Neuronal stem cell (in vitro differentiated cells): ENCODE measurements at regions not wholly inside any gene's neighbourhood (a gene's known extent, or its start where the extent isn't known, plus 50 kb on each side); places are given as distances from the start of the nearest gene placed in this dataset.

Experiments used
- DNase-seq: peaks from one replicate; pipeline ENCODE4 v3.0.0-alpha.2; 2013; ENCODE audit warnings: low spot score
- H2AFZ ChIP-seq: one replicate; pipeline ENCODE4 v1.6.1; 2013; ENCODE audit warnings: mild to moderate bottlenecking, low read length, inconsistent platforms
- H2AK5ac ChIP-seq: 2 replicates; pipeline ENCODE4 v1.6.1; 2013; ENCODE audit warnings: low read depth, mild to moderate bottlenecking, inconsistent platforms, low read length, moderate library complexity, mixed read lengths
- H2BK120ac ChIP-seq: 2 replicates; pipeline ENCODE4 v1.6.1; 2013; ENCODE audit warnings: low read depth, mild to moderate bottlenecking, inconsistent platforms, low read length, moderate library complexity, mixed read lengths
- H2BK12ac ChIP-seq: one replicate; pipeline ENCODE4 v1.6.1; 2013; ENCODE audit warnings: low read length, inconsistent platforms
- H2BK15ac ChIP-seq: 2 replicates; pipeline ENCODE4 v1.6.1; 2013; ENCODE audit warnings: mild to moderate bottlenecking, low read length, inconsistent platforms, mixed read lengths
- H2BK5ac ChIP-seq: one replicate; pipeline ENCODE4 v1.6.1; 2013; ENCODE audit warnings: inconsistent platforms, mild to moderate bottlenecking, low read length, moderate library complexity
- H3K14ac ChIP-seq: one replicate; pipeline ENCODE4 v1.6.1; 2013; ENCODE audit warnings: low read length, inconsistent platforms
- H3K18ac ChIP-seq: 2 replicates; pipeline ENCODE4 v1.6.1; 2013; ENCODE audit warnings: low read length, inconsistent platforms
- H3K23ac ChIP-seq: 2 replicates; pipeline ENCODE4 v1.6.1; 2013; ENCODE audit warnings: low read depth, mild to moderate bottlenecking, mixed read lengths, low read length, inconsistent platforms; ENCODE audit not compliant: poor library complexity
- H3K27ac ChIP-seq: replicated peaks from 3 replicates; pipeline ENCODE4 v1.5.1; 2013; ENCODE audit warnings: low read length, inconsistent platforms
- H3K27me3 ChIP-seq, 3 experiments: 2 replicates each; pipeline ENCODE4 v1.6.1; 2013; ENCODE audit warnings: low read length in 3 of 3, mild to moderate bottlenecking in 2 of 3, inconsistent platforms in 1 of 3, low read depth in 1 of 3, mixed read lengths in 1 of 3, moderate library complexity in 1 of 3; ENCODE audit not compliant: control insufficient read depth in 3 of 3, insufficient read depth in 3 of 3
- H3K36me3 ChIP-seq, 2 donors: replicated peaks in 1 of 2; 2 replicates each; pipeline ENCODE4 v1.6.1; 2013; ENCODE audit warnings: low read length in 2 of 2; ENCODE audit not compliant: control insufficient read depth in 2 of 2, insufficient read depth in 2 of 2
- H3K4ac ChIP-seq: 2 replicates; pipeline ENCODE4 v1.6.1; 2013; ENCODE audit warnings: inconsistent platforms, mild to moderate bottlenecking, low read length, moderate library complexity
- H3K4me1 ChIP-seq, 2 donors: 1 replicate in 1 of 2; 2 replicates in 1 of 2; pipeline ENCODE4 v1.6.1; 2013; ENCODE audit warnings: low read length in 2 of 2, low read depth in 1 of 2; ENCODE audit not compliant: control insufficient read depth in 2 of 2, insufficient read depth in 1 of 2
- H3K4me2 ChIP-seq: one replicate; pipeline ENCODE4 v1.6.1; 2013; ENCODE audit warnings: mild to moderate bottlenecking, low read length, inconsistent platforms; ENCODE audit not compliant: insufficient read depth, poor library complexity, severe bottlenecking
- H3K4me3 ChIP-seq, 2 donors: 2 replicates each; pipeline ENCODE4 v1.5.1; 2013; ENCODE audit warnings: low read length in 2 of 2, mild to moderate bottlenecking in 2 of 2, inconsistent platforms in 1 of 2, moderate library complexity in 1 of 2
- H3K79me1 ChIP-seq: one replicate; pipeline ENCODE4 v1.6.1; 2013; ENCODE audit warnings: low read depth, mild to moderate bottlenecking, inconsistent platforms, low read length, moderate library complexity
- H3K9ac ChIP-seq: one replicate; pipeline ENCODE4 v1.6.1; 2013; ENCODE audit warnings: mild to moderate bottlenecking, low read depth, low read length, inconsistent platforms; ENCODE audit not compliant: poor library complexity
- H3K9me3 ChIP-seq, 2 donors: replicated peaks in 1 of 2; 2 replicates each; pipeline versions ENCODE3 to v1.6.1; 2013; ENCODE audit warnings: low read length in 2 of 2, mild to moderate bottlenecking in 2 of 2, inconsistent platforms in 1 of 2, low read depth in 1 of 2, mixed read lengths in 1 of 2, moderate library complexity in 1 of 2; ENCODE audit not compliant: control insufficient read depth in 2 of 2, insufficient read depth in 1 of 2
- H4K8ac ChIP-seq: one replicate; pipeline ENCODE4 v1.6.1; 2013; ENCODE audit warnings: low read depth, mild to moderate bottlenecking, inconsistent platforms, low read length, moderate library complexity
- H4K91ac ChIP-seq: one replicate; pipeline ENCODE4 v1.6.1; 2013; ENCODE audit warnings: low read length, low read depth, mild to moderate bottlenecking, inconsistent platforms; ENCODE audit not compliant: poor library complexity
- WGBS, 2 donors: extraction: QIAGEN DNeasy Blood & Tissue Kit; methylation state at CpG; one replicate each; pipeline ENCODE4 v1.1.7; 2013; ENCODE audit warnings: missing lambda C conversion rate in 2 of 2, mixed read lengths in 1 of 2; ENCODE audit not compliant: insufficient read length in 2 of 2, insufficient replicate concordance in 1 of 2; ENCODE audit errors: extremely low coverage in 2 of 2; 5-methylcytosine and 5-hydroxymethylcytosine counted together

- H3K4me1 ChIP-seq = no peaks in the 10 kb centered on the region
- no peak overlapping the region for H3K9ac ChIP-seq
- H2AK5ac ChIP-seq = no peak overlapping the region
- H3K4me2 ChIP-seq = no peak overlapping the region
- no peak overlapping the region for H3K14ac ChIP-seq
- no peak overlapping the region for H2BK5ac ChIP-seq
- H3K36me3 ChIP-seq = no peaks in the 10 kb centered on the region
- H2AFZ ChIP-seq = no peak overlapping the region
- no peak overlapping the region for H3K23ac ChIP-seq
- H3K18ac ChIP-seq = no peak overlapping the region
- no peak overlapping the region for H3K27ac ChIP-seq
- H3K4ac ChIP-seq = no peak overlapping the region
- H4K91ac ChIP-seq = no peak overlapping the region
- H4K8ac ChIP-seq = no peak overlapping the region
- DNase-seq = no peak
- H3K79me1 ChIP-seq = no peaks in the 10 kb centered on the region
- no peak overlapping the region for H2BK12ac ChIP-seq
- no CpG with 5 or more reads among the region's 2 CpGs for WGBS, 2 donors
- H3K4me3 ChIP-seq = no peak overlapping the region
- H3K27me3 ChIP-seq = no peaks in the 10 kb centered on the region
- no peak overlapping the region for H2BK15ac ChIP-seq
- no peak overlapping the region for H2BK120ac ChIP-seq
- no peaks in the 10 kb centered on the region for H3K9me3 ChIP-seq
Observed at GRCh38 chr11:38460429-38460828, 1862.4 kb upstream of the RAG2 start.

DNA sequence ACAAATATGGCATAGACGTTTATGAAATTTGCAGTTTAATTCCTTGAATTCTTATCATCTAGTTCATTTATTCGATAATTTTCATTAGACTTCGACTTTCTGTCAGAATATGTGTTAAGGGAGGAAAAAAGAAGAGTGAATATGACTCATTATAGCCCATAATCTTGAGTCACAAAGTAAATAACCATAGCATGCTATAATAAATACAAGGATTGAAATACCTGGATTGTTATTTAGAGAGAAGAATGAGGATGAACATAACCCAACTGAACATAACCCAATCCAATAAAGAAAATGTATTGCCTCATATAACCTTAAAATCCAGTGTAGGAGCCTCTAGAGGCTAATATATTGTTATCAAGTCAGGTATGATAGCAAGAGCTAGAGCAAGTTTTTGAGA lies 1858.3 kb upstream of the RAG2 start:
- Histone ChIP-seq H3K4me1 (no peaks in the 10 kb centered on the region), H4K8ac (no peak overlapping the region), H3K14ac (no peak overlapping the region), H2BK120ac (no peak overlapping the region), H2BK15ac (no peak overlapping the region), H3K27ac (no peak overlapping the region), H3K4ac (no peak overlapping the region), H3K9me3 (no peaks in the 10 kb centered on the region), H3K18ac (no peak overlapping the region), H3K9ac (no peak overlapping the region), H3K4me3 (no peak overlapping the region), H2BK12ac (no peak overlapping the region), H3K27me3 (no peaks in the 10 kb centered on the region), H3K79me1 (no peaks in the 10 kb centered on the region), H2AK5ac (no peak overlapping the region), H3K36me3 (no peaks in the 10 kb centered on the region), H3K4me2 (no peak overlapping the region), H2BK5ac (no peak overlapping the region), H4K91ac (no peak overlapping the region), H2AFZ (no peak overlapping the region), H3K23ac (no peak overlapping the region)
- no CpG with 5 or more reads among the region's 3 CpGs for WGBS, 2 donors
- DNase-seq = no peak

DNA sequence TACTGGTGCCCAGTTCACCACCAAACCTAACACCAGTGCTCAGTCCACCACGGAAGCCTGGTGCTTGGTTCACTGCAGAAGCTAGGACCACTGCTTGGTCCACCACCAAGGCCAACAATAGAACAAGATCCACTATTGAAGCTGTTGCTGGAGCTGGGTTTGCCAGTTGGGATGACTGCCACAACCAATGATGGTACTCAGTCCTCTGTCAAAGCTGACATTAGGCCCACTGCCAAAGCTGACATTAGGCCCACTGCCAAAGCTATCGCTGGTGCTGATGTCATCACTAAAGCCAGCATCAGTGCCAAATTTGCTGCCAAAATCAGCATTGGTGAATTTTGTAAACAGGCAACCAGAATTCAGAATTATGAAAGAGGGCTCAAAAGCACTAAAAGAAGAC lies 1850.2 kb upstream of the RAG2 start:
- no peak overlapping the region for H3K18ac ChIP-seq
- H2BK15ac ChIP-seq = no peak overlapping the region
- no peak overlapping the region for H3K4me2 ChIP-seq
- no peak overlapping the region for H3K23ac ChIP-seq
- H3K14ac ChIP-seq = no peak overlapping the region
- H3K36me3 ChIP-seq = no peaks in the 10 kb centered on the region
- H3K79me1 ChIP-seq = no peaks in the 10 kb centered on the region
- DNase-seq = no peak
- no peak overlapping the region for H3K27ac ChIP-seq
- H2AFZ ChIP-seq = no peak overlapping the region
- H3K4ac ChIP-seq = no peak overlapping the region
- H2BK12ac ChIP-seq = no peak overlapping the region
- no peak overlapping the region for H2BK120ac ChIP-seq
- H3K9ac ChIP-seq = no peak overlapping the region
- no peak overlapping the region for H2AK5ac ChIP-seq
- WGBS, 2 donors = no CpG with 5 or more reads among the region's 2 CpGs
- H2BK5ac ChIP-seq = no peak overlapping the region
- H3K4me1 ChIP-seq = no peaks in the 10 kb centered on the region
- H4K8ac ChIP-seq = no peak overlapping the region
- no peaks in the 10 kb centered on the region for H3K9me3 ChIP-seq
- no peak overlapping the region for H4K91ac ChIP-seq
- no peak overlapping the region for H3K4me3 ChIP-seq
- no peaks in the 10 kb centered on the region for H3K27me3 ChIP-seq

DNA sequence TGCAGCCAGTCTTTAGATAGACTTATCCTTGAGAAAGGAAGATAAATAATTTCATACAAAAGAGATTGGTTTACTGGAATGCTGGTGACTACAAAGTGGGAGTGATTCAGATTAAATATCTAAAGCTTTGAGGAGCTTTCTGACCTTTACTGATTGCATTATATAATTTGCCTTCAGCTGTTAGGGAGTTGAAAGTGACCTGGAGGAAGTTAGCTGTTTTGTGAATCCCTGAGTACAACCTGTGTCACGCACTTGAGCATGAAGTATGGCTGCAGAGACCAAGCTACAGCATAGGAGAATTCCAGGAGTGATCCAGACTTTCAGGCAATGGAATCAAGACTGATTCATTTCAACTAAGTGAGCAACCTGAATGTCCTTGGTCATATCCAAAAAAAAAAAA lies 1848.3 kb upstream of the RAG2 start:
- Histone ChIP-seq H3K4me2 (no peak overlapping the region), H2BK15ac (no peak overlapping the region), H3K14ac (no peak overlapping the region), H2BK5ac (no peak overlapping the region), H3K27me3 (no peaks in the 10 kb centered on the region), H3K23ac (no peak overlapping the region), H3K9ac (no peak overlapping the region), H4K8ac (no peak overlapping the region), H3K9me3 (no peaks in the 10 kb centered on the region), H3K79me1 (no peaks in the 10 kb centered on the region), H3K4me1 (no peaks in the 10 kb centered on the region), H2BK12ac (no peak overlapping the region), H2BK120ac (no peak overlapping the region), H2AK5ac (no peak overlapping the region), H3K18ac (no peak overlapping the region), H3K36me3 (no peaks in the 10 kb centered on the region), H3K27ac (no peak overlapping the region), H3K4me3 (no peak overlapping the region), H2AFZ (no peak overlapping the region), H4K91ac (no peak overlapping the region), H3K4ac (no peak overlapping the region)
- WGBS, 2 donors = no CpG with 5 or more reads among the region's 1 CpG
- no peak for DNase-seq
